ENCODE measurements at regions not wholly inside any gene's neighbourhood (a gene's known extent, or its start where the extent isn't known, plus 50 kb on each side); places are given as distances from the start of the nearest gene placed in this dataset.

- TF ChIP-seq POLR2A (IDR thresholded peaks at IDR 0.05; ENCODE audit: low read depth, low read length) (no peak), TAF1 (IDR thresholded peaks at IDR 0.05; ENCODE audit: low read depth, low read length) (no peak), POU2F2 (IDR thresholded peaks at IDR 0.05; ENCODE audit: low read depth, low read length) (no peak), POLR2AphosphoS5 (IDR thresholded peaks at IDR 0.05; ENCODE audit: low read depth, low read length) (no peak)
These were observed 58.4 kb upstream of the RBM15 start for GRCh38 chr1:110280804-110281203.

Data from GM12891 (cell line).